ENCODE measurements at regions not wholly inside any gene's neighbourhood (a gene's known extent, or its start where the extent isn't known, plus 50 kb on each side); places are given as distances from the start of the nearest gene placed in this dataset.

- H3K27me3 Mint-ChIP-seq = peaks cover 9% of the 10 kb centered on the region
- H3K36me3 Mint-ChIP-seq (ENCODE audit: low read depth) = no peaks in the 10 kb centered on the region
- no peak overlapping the region for H3K27ac Mint-ChIP-seq
- no peaks in the 10 kb centered on the region for H3K9me3 Mint-ChIP-seq
- no peaks in the 10 kb centered on the region for H3K4me1 Mint-ChIP-seq
- no peak overlapping the region for H3K4me3 Mint-ChIP-seq
- no peak for ATAC-seq (replicated peaks)
Observed at GRCh38 chr11:87405843-87406242, 368.1 kb downstream of the TMEM135 start.

GRCh38 chr11:87405356-87405755 is 367.6 kb downstream of the TMEM135 start:
- Mint-ChIP-seq H3K4me1 (no peaks in the 10 kb centered on the region), H3K4me3 (no peak overlapping the region), H3K27me3 (peaks cover 8% of the 10 kb centered on the region), H3K36me3 (ENCODE audit: low read depth) (no peaks in the 10 kb centered on the region), H3K9me3 (no peaks in the 10 kb centered on the region), H3K27ac (no peak overlapping the region)
- ATAC-seq (replicated peaks) = no peak

- ATAC-seq (replicated peaks) = no peak
- no peaks in the 10 kb centered on the region for H3K36me3 Mint-ChIP-seq (ENCODE audit: low read depth)
- no peak overlapping the region for H3K4me3 Mint-ChIP-seq
- no peaks in the 10 kb centered on the region for H3K9me3 Mint-ChIP-seq
- no peak overlapping the region for H3K27ac Mint-ChIP-seq
- no peaks in the 10 kb centered on the region for H3K4me1 Mint-ChIP-seq
- peaks cover 7% of the 10 kb centered on the region for H3K27me3 Mint-ChIP-seq
Observed at GRCh38 chr11:87401653-87402052, 363.9 kb downstream of the TMEM135 start.

GRCh38 chr11:87399341-87399740 is 361.6 kb downstream of the TMEM135 start:
- ATAC-seq (replicated peaks) = no peak
- Mint-ChIP-seq H3K9me3 (no peaks in the 10 kb centered on the region), H3K36me3 (ENCODE audit: low read depth) (no peaks in the 10 kb centered on the region), H3K27me3 (peaks cover 5% of the 10 kb centered on the region), H3K4me1 (no peaks in the 10 kb centered on the region), H3K27ac (no peak overlapping the region), H3K4me3 (no peak overlapping the region)

- H3K4me3 Mint-ChIP-seq = no peak overlapping the region
- no peak for ATAC-seq (replicated peaks)
- no peaks in the 10 kb centered on the region for H3K9me3 Mint-ChIP-seq
- H3K27me3 Mint-ChIP-seq = peaks cover 7% of the 10 kb centered on the region
- no peak overlapping the region for H3K27ac Mint-ChIP-seq
- no peaks in the 10 kb centered on the region for H3K4me1 Mint-ChIP-seq
- H3K36me3 Mint-ChIP-seq (ENCODE audit: low read depth) = no peaks in the 10 kb centered on the region
Observed at GRCh38 chr11:87398931-87399330, 361.2 kb downstream of the TMEM135 start.

- ATAC-seq (replicated peaks) = no peak
- Mint-ChIP-seq H3K9me3 (no peaks in the 10 kb centered on the region), H3K27me3 (peaks cover 7% of the 10 kb centered on the region), H3K4me1 (no peaks in the 10 kb centered on the region), H3K4me3 (no peak overlapping the region), H3K36me3 (ENCODE audit: low read depth) (no peaks in the 10 kb centered on the region), H3K27ac (no peak overlapping the region)
Observed at GRCh38 chr11:87397011-87397865, 359.5 kb downstream of the TMEM135 start.

GRCh38 chr11:87394924-87395323 is 357.2 kb downstream of the TMEM135 start:
- no peaks in the 10 kb centered on the region for H3K4me1 Mint-ChIP-seq
- H3K4me3 Mint-ChIP-seq = no peak overlapping the region
- no peak for ATAC-seq (replicated peaks)
- H3K9me3 Mint-ChIP-seq = no peaks in the 10 kb centered on the region
- peaks cover 7% of the 10 kb centered on the region for H3K27me3 Mint-ChIP-seq
- no peak overlapping the region for H3K27ac Mint-ChIP-seq
- H3K36me3 Mint-ChIP-seq (ENCODE audit: low read depth) = no peaks in the 10 kb centered on the region

GRCh38 chr11:87392665-87393064 is 354.9 kb downstream of the TMEM135 start:
- H3K9me3 Mint-ChIP-seq = peaks cover 4% of the 10 kb centered on the region

GRCh38 chr11:87391496-87391895 is 353.8 kb downstream of the TMEM135 start:
- ATAC-seq (replicated peaks) = no peak
- Mint-ChIP-seq H3K4me1 (no peaks in the 10 kb centered on the region), H3K36me3 (ENCODE audit: low read depth) (no peaks in the 10 kb centered on the region), H3K4me3 (no peak overlapping the region), H3K27me3 (peaks cover 10% of the 10 kb centered on the region), H3K9me3 (peaks cover 5% of the 10 kb centered on the region), H3K27ac (no peak overlapping the region)

More at GRCh38 chr11:87392665-87393064, 354.9 kb downstream of the TMEM135 start:
- H3K36me3 Mint-ChIP-seq (ENCODE audit: low read depth) = no peaks in the 10 kb centered on the region
- H3K4me3 Mint-ChIP-seq = no peak overlapping the region
- no peak for ATAC-seq (replicated peaks)
- H3K27me3 Mint-ChIP-seq = peaks cover 9% of the 10 kb centered on the region
- no peaks in the 10 kb centered on the region for H3K4me1 Mint-ChIP-seq
- no peak overlapping the region for H3K27ac Mint-ChIP-seq

- Mint-ChIP-seq H3K4me1 (no peaks in the 10 kb centered on the region), H3K9me3 (peaks cover 8% of the 10 kb centered on the region), H3K4me3 (no peak overlapping the region), H3K27me3 (peaks cover 18% of the 10 kb centered on the region), H3K36me3 (ENCODE audit: low read depth) (no peaks in the 10 kb centered on the region), H3K27ac (no peak overlapping the region)
- ATAC-seq (replicated peaks) = no peak
Observed at GRCh38 chr11:87384078-87384729, 346.5 kb downstream of the TMEM135 start.

- no peaks in the 10 kb centered on the region for H3K4me1 Mint-ChIP-seq
- no peak overlapping the region for H3K4me3 Mint-ChIP-seq
- no peaks in the 10 kb centered on the region for H3K9me3 Mint-ChIP-seq
- ATAC-seq (replicated peaks) = no peak
- no peak overlapping the region for H3K27ac Mint-ChIP-seq
- no peaks in the 10 kb centered on the region for H3K36me3 Mint-ChIP-seq (ENCODE audit: low read depth)
- H3K27me3 Mint-ChIP-seq = peaks cover 18% of the 10 kb centered on the region
Observed at GRCh38 chr11:87374038-87374807, 336.5 kb downstream of the TMEM135 start.
